ENCODE measurements at regions not wholly inside any gene's neighbourhood (a gene's known extent, or its start where the extent isn't known, plus 50 kb on each side); places are given as distances from the start of the nearest gene placed in this dataset.

- ATAC-seq (ENCODE audit: insufficient read depth, low read depth) (no peak), DNase-seq (no peak)
- Histone ChIP-seq H3K79me2 (ENCODE audit: insufficient read depth, low read length) (no peaks in the 10 kb centered on the region), H3K36me3 (ENCODE audit: insufficient read depth, low read length) (no peaks in the 10 kb centered on the region), H3K9me3 (ENCODE audit: insufficient read depth, low read length, severe bottlenecking) (no peaks in the 10 kb centered on the region), H2AFZ (ENCODE audit: low read depth, low read length) (no peak overlapping the region), H3K27ac (ENCODE audit: low read length) (no peak overlapping the region), H3K4me3 (ENCODE audit: low read depth in 1 of 2, low read length in 2 of 2) (no peak overlapping the region), H4K20me1 (ENCODE audit: insufficient read depth, low read length) (no peaks in the 10 kb centered on the region), H3K4me2 (ENCODE audit: insufficient read depth, low read length) (no peak overlapping the region), H3K9ac (ENCODE audit: low read depth, low read length) (no peak overlapping the region), H3K27me3 (ENCODE audit: insufficient read depth, low read length, poor library complexity) (no peaks in the 10 kb centered on the region), H3K4me1 (ENCODE audit: insufficient read depth, low read length) (no peaks in the 10 kb centered on the region)
- no peak for TF ChIP-seq EZH2 (IDR thresholded peaks at IDR 0.05; ENCODE audit: borderline replicate concordance, low read depth, low read length, severe bottlenecking)
- TF ChIP-seq CTCF (IDR thresholded peaks at IDR 0.05; ENCODE audit: borderline replicate concordance, extremely low read depth, low read length, poor library complexity, severe bottlenecking) = no peak
Observed at GRCh38 chr18:56330366-56331110, 307.9 kb downstream of the TXNL1 start.

DNA sequence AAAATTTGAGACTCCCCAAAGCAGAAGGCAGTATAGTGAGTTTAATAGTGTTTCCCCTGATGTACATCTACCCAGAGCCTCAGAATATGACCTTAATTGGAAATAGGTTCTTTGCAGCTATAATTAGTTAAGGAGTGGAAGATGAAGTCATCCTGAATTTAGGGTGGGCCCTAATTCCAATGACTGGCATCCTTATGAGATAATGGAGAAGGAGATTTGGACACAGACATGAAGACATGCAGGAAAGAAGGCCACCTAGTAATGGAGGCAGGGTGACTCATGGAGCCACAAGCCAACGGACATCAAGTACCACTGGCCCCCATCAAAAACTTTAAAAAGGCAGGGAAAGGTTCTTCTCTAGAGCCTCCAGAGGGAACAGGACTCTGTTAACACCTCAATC lies 308.9 kb downstream of the TXNL1 start:
- TF ChIP-seq EZH2 (IDR thresholded peaks at IDR 0.05; ENCODE audit: borderline replicate concordance, low read depth, low read length, severe bottlenecking) = no peak
- TF ChIP-seq CTCF (IDR thresholded peaks at IDR 0.05; ENCODE audit: borderline replicate concordance, extremely low read depth, low read length, poor library complexity, severe bottlenecking) = no peak

GRCh38 chr18:56327191-56327885 lies 311.1 kb downstream of the TXNL1 start:
- TF ChIP-seq CTCF (IDR thresholded peaks at IDR 0.05; ENCODE audit: borderline replicate concordance, extremely low read depth, low read length, poor library complexity, severe bottlenecking) (no peak), EZH2 (IDR thresholded peaks at IDR 0.05; ENCODE audit: borderline replicate concordance, low read depth, low read length, severe bottlenecking) (no peak)
- Histone ChIP-seq H3K4me2 (ENCODE audit: insufficient read depth, low read length) (no peak overlapping the region), H2AFZ (ENCODE audit: low read depth, low read length) (no peak overlapping the region), H3K27me3 (ENCODE audit: insufficient read depth, low read length, poor library complexity) (no peaks in the 10 kb centered on the region), H3K4me3 (ENCODE audit: low read depth in 1 of 2, low read length in 2 of 2) (no peak overlapping the region), H4K20me1 (ENCODE audit: insufficient read depth, low read length) (no peaks in the 10 kb centered on the region), H3K27ac (ENCODE audit: low read length) (no peak overlapping the region), H3K9me3 (ENCODE audit: insufficient read depth, low read length, severe bottlenecking) (no peaks in the 10 kb centered on the region), H3K9ac (ENCODE audit: low read depth, low read length) (no peak overlapping the region), H3K36me3 (ENCODE audit: insufficient read depth, low read length) (no peaks in the 10 kb centered on the region), H3K4me1 (ENCODE audit: insufficient read depth, low read length) (no peaks in the 10 kb centered on the region), H3K79me2 (ENCODE audit: insufficient read depth, low read length) (no peaks in the 10 kb centered on the region)
- ATAC-seq (ENCODE audit: insufficient read depth, low read depth) (no peak), DNase-seq (no peak)

More for the DNA sequence above, 308.9 kb downstream of the TXNL1 start:
- no peak overlapping the region for H2AFZ ChIP-seq (ENCODE audit: low read depth, low read length)
- no peaks in the 10 kb centered on the region for H3K4me1 ChIP-seq (ENCODE audit: insufficient read depth, low read length)
- H4K20me1 ChIP-seq (ENCODE audit: insufficient read depth, low read length) = no peaks in the 10 kb centered on the region
- DNase-seq (no peak), ATAC-seq (ENCODE audit: insufficient read depth, low read depth) (no peak)
- no peaks in the 10 kb centered on the region for H3K36me3 ChIP-seq (ENCODE audit: insufficient read depth, low read length)
- H3K9me3 ChIP-seq (ENCODE audit: insufficient read depth, low read length, severe bottlenecking) = no peaks in the 10 kb centered on the region
- no peaks in the 10 kb centered on the region for H3K79me2 ChIP-seq (ENCODE audit: insufficient read depth, low read length)
- H3K9ac ChIP-seq (ENCODE audit: low read depth, low read length) = no peak overlapping the region
- H3K4me2 ChIP-seq (ENCODE audit: insufficient read depth, low read length) = no peak overlapping the region
- no peak overlapping the region for H3K4me3 ChIP-seq (ENCODE audit: low read depth in 1 of 2, low read length in 2 of 2)
- no peaks in the 10 kb centered on the region for H3K27me3 ChIP-seq (ENCODE audit: insufficient read depth, low read length, poor library complexity)
- no peak overlapping the region for H3K27ac ChIP-seq (ENCODE audit: low read length)
